ENCODE measurements at regions not wholly inside any gene's neighbourhood (a gene's known extent, or its start where the extent isn't known, plus 50 kb on each side); places are given as distances from the start of the nearest gene placed in this dataset.
A peak's percentile ranks its signal among the peaks of the same experiment; 100 is the strongest.

DNA sequence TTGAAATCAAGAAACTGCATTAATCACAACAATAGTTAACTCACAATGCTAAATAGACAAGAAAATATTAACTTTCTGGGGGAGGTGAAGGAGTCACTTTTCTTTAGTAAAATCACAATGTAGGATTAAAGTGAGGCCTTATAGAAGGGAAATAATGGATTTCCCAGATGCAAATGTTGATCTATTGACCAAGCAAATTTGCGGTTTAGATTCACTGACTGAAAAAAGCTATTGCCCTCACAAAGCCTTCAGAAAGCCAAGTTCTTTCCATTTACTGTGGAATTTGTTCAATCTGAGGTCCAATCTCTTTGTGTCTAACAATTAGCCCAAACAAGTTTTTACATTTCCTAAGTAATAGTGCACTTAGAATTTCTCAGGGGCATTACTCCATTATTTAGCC lies 95.1 kb upstream of the PTCHD4 start:
- DNase-seq = no peak

DNA sequence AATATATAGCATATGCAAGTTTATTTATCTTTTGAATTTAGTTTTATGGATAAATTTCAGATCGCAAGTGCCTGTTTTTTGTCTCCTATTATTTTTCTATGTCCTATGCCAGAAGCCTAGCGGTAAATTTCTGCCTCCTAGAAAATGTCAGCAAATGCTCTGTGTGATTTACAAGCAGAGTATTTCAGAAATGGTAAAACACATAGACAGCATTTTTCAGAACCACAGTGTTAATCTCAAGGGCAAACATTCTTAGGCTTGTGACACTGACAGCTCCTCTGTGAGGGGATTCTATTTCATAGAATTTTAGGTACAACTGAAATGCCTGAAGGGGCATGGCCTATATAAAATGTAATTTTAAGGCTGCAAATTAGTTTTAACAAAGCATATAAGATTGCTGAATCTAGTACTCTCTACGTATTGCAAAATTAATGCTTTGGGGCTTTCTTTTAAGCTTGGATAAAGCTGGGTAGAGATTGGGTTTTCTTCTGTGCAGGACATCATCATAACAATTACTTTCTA lies 89.9 kb upstream of the PTCHD4 start:
- DNase-seq = no peak

DNA sequence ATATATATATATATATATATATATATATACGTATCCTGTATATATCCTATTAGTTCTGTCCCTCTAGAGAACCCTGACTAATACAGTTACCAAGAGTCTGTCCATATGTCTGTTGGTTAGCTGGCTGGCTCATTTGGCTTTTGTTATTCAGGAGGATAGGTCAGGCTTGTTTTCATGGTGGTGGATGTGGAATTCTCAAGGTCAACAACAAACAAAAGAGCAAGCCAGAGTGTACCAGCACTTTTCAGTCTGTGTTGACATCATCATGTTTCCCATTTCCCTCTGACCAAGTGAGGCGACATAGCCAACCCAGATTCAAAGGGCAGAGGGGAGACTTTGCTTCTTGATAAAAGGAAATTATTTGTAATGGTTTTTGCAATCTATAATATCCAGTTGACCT lies 88.5 kb upstream of the PTCHD4 start:
- DNase-seq = no peak

DNA sequence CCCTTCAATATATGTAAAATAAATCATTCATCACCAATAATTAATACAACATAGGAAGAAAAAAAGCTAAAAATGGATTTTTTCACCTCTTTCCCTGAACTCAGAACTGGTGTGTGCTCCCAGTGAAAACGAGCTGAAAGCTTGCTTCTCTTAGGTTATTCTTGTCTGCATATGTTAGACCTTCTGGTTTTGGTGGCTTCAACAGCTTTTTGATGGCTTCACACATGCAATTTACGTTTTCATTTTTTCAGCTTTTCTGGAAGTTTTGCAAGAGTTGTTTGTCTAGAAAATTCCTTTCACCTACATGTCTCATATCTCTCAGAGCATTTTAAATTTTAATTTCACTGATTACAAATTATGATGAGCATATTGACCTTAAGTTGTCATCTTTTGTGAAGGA lies 86.9 kb upstream of the PTCHD4 start:
- no peak for DNase-seq

DNA sequence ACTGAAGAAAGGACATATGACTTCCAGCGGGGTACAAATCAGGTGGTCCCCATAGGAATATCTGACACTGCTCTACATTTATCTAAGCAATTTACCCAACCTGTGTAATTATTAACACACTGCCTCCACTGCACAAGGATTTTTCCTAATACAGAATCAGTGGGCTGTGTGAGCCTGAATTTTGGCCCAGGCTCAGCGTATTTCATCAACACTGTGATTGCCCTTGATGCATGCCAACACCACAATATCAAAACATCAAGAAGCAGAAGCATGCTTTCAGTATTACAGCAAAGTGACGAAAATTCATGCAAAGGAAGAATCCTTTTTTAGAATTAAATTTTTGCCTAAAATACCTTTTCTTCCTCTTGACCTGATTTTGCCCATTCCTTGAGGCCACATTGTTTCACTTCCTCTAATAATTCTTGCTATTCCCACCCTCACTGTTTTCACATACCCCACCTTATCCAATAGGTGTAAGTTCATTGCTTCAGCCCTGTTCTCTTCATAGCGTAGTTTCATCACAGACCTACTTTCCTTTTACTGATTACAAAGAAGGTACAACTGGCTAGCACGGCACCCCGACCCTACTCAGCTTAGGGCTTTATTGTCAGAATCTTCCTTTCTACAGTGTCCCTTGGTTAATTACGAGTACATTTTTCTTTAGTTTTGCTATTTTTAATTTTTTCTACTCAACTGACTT lies 83.7 kb upstream of the PTCHD4 start:
- DNase-seq = no peak

DNA sequence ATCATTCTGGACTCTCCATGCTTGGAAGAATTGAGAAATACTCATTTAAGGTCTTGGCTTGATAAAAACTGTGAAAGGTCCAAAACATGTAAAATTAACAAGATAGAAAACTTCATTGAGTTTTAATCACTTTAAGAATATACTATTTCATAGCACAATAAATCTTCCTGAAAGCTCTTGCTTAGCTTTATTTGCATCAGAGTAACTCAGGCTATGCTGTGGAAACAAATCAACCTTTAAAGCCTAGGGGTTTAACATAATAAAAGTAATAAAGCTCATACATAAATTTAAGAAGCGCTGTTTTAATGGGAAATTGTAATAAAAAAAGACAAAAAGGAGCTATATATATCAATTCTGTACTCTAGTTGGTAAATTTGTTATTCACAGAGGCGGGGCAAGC lies 77.2 kb upstream of the PTCHD4 start:
- no peak for DNase-seq

DNA sequence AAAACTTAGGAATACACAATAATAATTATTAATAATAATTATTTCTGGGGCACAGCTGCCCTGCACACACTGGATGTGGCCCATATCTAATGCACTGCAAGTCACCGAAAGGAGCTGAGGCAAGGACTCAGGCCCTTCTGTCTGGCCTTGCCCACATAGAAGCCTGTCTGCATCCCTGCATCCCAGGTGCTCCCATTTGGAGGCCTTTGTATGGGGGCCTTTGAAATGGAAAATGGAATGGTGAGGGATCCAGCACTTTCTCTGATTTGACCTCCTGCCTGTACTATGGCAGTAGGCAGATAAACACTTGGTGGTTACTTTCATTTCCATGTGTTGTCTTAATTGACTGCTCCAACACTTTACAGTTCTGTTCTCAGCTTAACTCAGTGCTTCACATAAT lies 75.7 kb upstream of the PTCHD4 start:
- no peak for DNase-seq

DNA sequence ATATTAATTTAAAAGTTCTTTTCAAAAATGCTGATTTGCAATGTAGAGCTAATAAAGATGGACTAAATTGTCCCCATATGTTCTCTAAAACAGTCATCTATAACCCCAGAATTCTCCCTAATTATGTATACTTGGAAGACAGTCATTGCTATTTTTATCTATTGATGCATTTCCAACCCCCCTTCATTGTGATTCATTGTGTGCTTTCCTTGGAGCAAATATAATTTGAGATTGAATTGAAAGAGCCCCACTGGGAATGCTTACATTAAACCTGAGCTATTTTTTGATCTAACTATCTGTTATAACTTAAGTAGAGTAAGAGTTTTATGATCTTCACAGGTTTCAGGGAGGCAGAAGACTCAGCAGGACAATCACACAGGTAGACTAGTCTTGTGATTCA lies 73.7 kb upstream of the PTCHD4 start:
- DNase-seq = peak; percentile 10

DNA sequence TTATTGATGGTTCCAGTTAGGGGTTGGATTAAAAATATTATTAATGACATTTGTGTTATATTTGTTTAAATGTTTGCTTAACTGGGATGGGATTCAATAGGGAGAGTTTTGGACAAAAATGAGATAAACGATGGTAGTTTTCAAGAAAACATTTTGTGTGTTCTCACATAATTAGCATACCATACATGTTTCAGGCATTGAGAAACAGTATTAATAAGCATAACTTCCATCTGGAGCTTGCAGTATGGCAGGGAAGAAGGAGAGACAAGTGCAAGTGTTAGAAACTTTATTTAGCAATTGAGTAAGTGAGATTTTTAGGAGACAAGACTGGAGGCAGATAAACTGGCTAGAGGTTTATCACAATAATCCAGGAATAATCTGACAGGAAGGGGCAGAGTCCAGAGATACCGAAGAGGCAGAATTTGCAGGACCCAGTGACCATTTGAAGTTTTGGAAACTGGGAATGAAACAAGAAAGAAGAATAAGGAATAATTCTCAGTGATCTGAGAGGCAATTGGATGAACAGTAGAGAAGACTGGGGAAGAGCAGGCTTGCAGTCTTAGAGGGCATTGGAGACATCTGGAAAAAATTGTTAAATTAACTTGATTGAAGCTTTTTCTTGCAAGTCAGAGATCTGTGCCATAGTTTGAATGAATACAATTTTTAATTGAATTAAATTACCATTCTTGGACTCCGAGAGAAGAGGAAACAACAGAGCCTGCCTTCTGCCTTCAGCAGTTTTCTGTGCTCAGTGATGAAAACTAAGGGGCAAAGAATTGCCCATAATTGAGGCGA lies 73.0 kb upstream of the PTCHD4 start:
- no peak for DNase-seq

DNA sequence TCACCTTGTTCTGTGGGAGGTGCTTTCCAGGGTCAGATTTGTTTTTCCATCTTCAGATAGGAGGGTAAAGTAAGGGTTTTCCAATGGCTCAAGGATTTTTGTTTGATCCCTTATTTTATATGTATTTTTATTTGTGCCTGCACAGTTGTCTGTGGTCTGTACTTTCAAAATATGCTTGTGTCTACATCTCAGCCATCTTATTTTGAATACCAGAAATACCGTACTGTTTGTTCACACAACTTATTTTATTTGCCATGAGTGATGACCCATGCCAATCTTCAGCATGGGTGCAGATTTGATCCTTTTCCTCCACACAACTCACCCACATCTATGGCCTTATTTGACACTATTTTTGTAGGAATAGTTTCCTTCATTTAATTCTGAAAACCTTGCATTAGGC lies 72.2 kb upstream of the PTCHD4 start:
- DNase-seq = no peak

DNA sequence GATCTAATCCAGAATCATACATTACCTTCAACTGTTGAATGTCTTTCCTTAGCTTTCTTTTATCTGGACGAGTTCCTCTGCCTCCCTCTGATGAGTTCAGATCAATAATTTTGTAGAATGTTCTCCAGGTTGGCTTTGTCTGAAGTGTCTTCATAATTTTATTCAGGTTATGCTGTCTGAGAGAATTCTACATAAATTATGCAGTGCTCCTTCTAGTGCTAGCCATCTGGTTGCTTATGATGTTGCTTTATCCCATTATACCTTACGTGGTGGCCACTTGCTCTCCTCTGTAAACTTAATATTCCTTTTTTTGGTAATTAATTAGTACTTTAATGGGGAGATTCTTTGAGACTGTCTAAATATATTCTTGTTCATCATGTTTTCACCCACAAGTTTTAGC lies 67.7 kb upstream of the PTCHD4 start:
- DNase-seq = no peak

DNA sequence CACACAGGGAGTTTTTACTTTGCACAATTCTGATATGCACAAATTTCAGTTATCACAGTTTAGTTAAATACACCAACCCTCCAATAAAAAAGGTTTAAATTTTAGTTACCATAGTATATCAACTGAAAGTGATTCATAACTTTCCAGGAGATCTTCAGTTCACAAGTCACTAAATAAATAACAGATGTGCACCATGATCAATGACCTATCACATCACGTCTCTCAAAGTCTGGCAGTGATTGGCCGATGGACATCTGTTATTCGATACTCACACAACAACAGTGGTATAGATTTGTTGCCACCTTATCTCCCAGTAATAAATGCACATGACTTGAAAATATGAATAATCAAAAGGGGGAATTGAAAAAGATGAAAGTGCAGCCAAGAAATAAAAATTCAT lies 66.8 kb upstream of the PTCHD4 start:
- no peak for DNase-seq

DNA sequence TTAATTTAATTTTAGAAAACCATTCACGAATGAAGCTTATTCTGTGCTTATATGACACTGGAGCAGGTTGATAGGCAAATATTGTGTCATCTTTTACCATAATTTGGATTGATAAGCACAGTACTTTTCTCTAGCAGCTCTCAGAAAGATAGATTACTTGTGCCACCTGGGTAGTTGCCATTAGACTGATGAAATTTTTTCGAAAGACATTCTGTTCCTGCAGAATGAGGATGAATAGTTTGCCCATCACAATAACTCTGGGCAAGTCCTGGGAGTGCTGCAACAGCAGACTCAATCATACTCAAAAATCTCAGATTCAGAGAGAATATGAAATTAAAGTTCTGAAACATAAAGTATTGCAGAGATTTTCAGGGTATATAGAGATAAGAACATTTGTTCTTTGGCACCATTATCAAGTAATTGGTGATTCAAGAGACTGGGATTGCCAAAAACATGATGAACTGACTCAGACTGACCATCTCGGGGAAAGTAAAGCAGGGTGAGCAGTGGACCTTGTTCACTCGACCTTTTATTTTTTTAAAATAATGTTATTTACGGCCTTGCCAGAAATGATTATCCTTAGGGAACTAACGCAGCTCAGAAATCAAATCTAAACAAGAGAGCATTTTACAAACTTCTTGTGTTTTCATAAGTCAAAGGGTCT lies 65.8 kb upstream of the PTCHD4 start:
- DNase-seq = no peak

DNA sequence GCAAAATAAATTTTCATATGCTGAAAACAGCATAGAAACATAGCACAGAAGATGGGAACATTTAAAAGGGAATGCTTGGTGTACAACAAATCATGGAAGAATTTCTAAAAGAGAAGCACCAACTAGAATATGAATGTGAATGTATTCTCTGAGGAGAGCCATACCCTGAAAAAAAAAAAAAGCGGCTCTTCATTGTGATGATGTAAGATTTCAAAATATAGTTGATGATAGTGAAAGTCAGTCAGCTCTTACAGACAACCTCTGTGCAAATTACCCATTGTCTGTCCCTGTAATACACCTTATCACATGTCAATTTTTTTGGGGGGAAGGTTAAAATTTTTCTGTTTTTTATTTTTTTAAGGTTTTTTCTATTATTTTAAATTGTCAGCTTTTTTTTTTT lies 58.6 kb upstream of the PTCHD4 start:
- no peak for DNase-seq
